AG04449 (cell line): ENCODE measurements at regions not wholly inside any gene's neighbourhood (a gene's known extent, or its start where the extent isn't known, plus 50 kb on each side); places are given as distances from the start of the nearest gene placed in this dataset.

Source experiments
- CTCF ChIA-PET: fragments of 350-600 bp; formaldehyde crosslinking; extraction: SDS; loops from one replicate; lab custom pipeline; 2021; ENCODE audit warnings: antibody characterized with exemption; lab: Yijun Ruan, JAX
- POLR2A ChIA-PET: fragments of 400-600, 350-600 bp; formaldehyde crosslinking; extraction: SDS; loops from one replicate; lab custom pipeline; 2020; ENCODE audit warnings: antibody characterized with exemption, inconsistent platforms; lab: Yijun Ruan, JAX
- DNase-seq: peaks from one replicate; pipeline ENCODE4 v3.0.0-alpha.2; 2010; ENCODE audit warnings: low read depth, low spot score
- H3K4me3 ChIP-seq: 2 replicates; pipeline ENCODE4 v1.5.1; 2011; ENCODE audit warnings: low read depth, mild to moderate bottlenecking, control low read depth, low read length
- TF ChIP-seq, protein P1 (sequence below): IDR thresholded peaks from one replicate; pipeline ENCODE4 v1.5.1; 2011; ENCODE audit warnings: mild to moderate bottlenecking, moderate library complexity, low read length, control low read depth, inconsistent platforms; ENCODE audit not compliant: insufficient read depth; ENCODE audit errors: missing control alignments

GRCh38 chr3:110816008-110816407 is 255.6 kb upstream of the NECTIN3 start:
- DNase-seq: no peak
- TF ChIP-seq, protein P1, sequence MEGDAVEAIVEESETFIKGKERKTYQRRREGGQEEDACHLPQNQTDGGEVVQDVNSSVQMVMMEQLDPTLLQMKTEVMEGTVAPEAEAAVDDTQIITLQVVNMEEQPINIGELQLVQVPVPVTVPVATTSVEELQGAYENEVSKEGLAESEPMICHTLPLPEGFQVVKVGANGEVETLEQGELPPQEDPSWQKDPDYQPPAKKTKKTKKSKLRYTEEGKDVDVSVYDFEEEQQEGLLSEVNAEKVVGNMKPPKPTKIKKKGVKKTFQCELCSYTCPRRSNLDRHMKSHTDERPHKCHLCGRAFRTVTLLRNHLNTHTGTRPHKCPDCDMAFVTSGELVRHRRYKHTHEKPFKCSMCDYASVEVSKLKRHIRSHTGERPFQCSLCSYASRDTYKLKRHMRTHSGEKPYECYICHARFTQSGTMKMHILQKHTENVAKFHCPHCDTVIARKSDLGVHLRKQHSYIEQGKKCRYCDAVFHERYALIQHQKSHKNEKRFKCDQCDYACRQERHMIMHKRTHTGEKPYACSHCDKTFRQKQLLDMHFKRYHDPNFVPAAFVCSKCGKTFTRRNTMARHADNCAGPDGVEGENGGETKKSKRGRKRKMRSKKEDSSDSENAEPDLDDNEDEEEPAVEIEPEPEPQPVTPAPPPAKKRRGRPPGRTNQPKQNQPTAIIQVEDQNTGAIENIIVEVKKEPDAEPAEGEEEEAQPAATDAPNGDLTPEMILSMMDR: no peak
- no peak overlapping the region for H3K4me3 ChIP-seq
- CTCF ChIA-PET: interaction anchor here (1.1 kb wide), 1 partner anchor 42 kb away, joined by 4 read pairs; no protein-coding TSS in a partner anchor
- POLR2A ChIA-PET: no interaction called here

- ChIA-PET POLR2A (no interaction called here), CTCF (no interaction called here)
- DNase-seq: no peak
- TF ChIP-seq, protein P1: no peak
- no peak overlapping the region for H3K4me3 ChIP-seq
These were observed 250.0 kb upstream of the NECTIN3 start for GRCh38 chr3:110821586-110821985.

- ChIA-PET POLR2A (interaction anchor here (0.7 kb wide), 1 partner anchor 129 kb away, joined by 3 read pairs; no protein-coding TSS in a partner anchor), CTCF (interaction anchor here (1.3 kb wide), 1 partner anchor 19 kb away, joined by 4 read pairs; no protein-coding TSS in a partner anchor)
- DNase-seq: no peak
- no peak overlapping the region for H3K4me3 ChIP-seq
- TF ChIP-seq, protein P1: no peak
These were observed 248.6 kb upstream of the NECTIN3 start for GRCh38 chr3:110822971-110823370.

GRCh38 chr3:110846971-110847370 is 224.6 kb upstream of the NECTIN3 start:
- POLR2A ChIA-PET: no interaction called here
- TF ChIP-seq, protein P1: no peak
- CTCF ChIA-PET: no interaction called here
- no peak overlapping the region for H3K4me3 ChIP-seq
- no peak for DNase-seq

- no peak overlapping the region for H3K4me3 ChIP-seq
- ChIA-PET CTCF (no interaction called here), POLR2A (no interaction called here)
- TF ChIP-seq, protein P1: no peak
- no peak for DNase-seq
These were observed 222.6 kb upstream of the NECTIN3 start for GRCh38 chr3:110849064-110849463.

DNA sequence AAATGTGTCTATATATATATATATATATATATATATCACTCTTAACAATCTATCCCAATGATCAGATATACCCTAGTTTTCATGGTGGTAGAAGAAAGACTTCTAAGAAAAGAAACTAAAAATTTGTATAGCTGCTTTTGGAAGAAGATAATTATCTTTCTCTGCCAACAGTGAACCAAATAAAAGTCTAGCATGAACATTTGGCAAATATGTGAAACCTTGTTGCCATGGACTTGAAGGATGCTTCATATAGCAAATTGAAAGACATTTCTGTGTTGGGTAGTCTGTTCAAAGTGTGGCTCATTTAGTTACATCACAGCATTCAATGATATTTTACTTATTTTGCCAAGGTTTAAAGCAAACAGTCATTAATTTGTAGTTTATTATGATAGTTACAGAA is 219.9 kb upstream of the NECTIN3 start:
- H3K4me3 ChIP-seq: no peak overlapping the region
- no peak for DNase-seq
- TF ChIP-seq, protein P1: no peak
- POLR2A ChIA-PET: no interaction called here
- CTCF ChIA-PET: no interaction called here
